ENCODE measurements at regions not wholly inside any gene's neighbourhood (a gene's known extent, or its start where the extent isn't known, plus 50 kb on each side); places are given as distances from the start of the nearest gene placed in this dataset.

GRCh38 chr9:103809745-103810144 lies 284.4 kb upstream of the SMC2 start:
- TF ChIP-seq CHAMP1 (IDR thresholded peaks at IDR 0.05) = no peak
- TF ChIP-seq POLR2A (conservative IDR thresholded peaks at IDR 0.05) = no peak
